22Rv1 (cell line): ENCODE measurements at regions not wholly inside any gene's neighbourhood (a gene's known extent, or its start where the extent isn't known, plus 50 kb on each side); places are given as distances from the start of the nearest gene placed in this dataset.

Experiments
- CTCF ChIP-seq: fragments of 450-650 bp; IDR thresholded peaks from 2 replicates; pipeline ENCODE4 v1.5.1; 2017; ENCODE audit warnings: mild to moderate bottlenecking
- ZFX ChIP-seq: fragments of 450-650 bp; IDR thresholded peaks from 2 replicates; pipeline ENCODE4 v1.6.1; 2017; ENCODE audit warnings: antibody characterized with exemption, borderline replicate concordance

DNA sequence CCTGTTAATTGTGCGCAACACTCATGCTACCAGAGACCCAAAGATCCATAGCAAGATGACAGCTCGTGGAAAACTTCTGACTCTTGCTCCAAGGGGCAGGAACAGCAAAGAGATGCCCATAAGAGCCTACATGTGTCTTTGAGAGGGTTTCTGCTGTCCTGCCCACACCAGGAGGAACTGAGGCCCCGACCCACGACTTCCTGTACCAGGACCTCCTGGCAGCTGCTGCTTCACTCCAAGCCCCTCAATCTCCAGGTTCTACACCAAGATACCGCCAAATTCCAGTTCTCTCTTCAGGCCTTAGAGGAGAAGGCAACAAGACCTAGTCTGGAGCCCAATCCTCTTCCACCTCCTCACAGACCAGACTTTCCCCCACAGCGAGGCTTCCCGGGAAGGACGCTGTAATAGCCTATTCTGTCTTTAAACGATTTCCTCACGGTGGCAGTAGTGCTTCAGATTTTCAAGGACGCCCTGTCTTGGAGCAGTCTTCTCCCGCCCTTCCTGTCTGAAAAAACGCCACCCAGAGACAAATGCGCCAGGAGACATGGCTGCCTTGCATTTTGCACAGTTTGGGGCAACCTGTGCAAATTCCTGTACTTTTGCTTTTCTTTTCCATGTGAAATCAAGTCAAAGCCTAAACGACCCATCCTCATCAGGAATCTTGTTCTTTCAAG lies 230.2 kb upstream of the STK26 start:
- TF ChIP-seq CTCF: peak; percentile 23
- no peak for TF ChIP-seq ZFX
